ENCODE measurements at regions not wholly inside any gene's neighbourhood (a gene's known extent, or its start where the extent isn't known, plus 50 kb on each side); places are given as distances from the start of the nearest gene placed in this dataset.
"Not testable (repeated sequence)": the region's sequence is repeated elsewhere in the genome, so short reads cannot be mapped to it uniquely, and the experiment has no call there.

GRCh38 chr1:200317236-200317635 lies 92.6 kb downstream of the ZNF281 start:
- no peak for DNase-seq

GRCh38 chr1:200316148-200316803 lies 93.6 kb downstream of the ZNF281 start:
- no peak for DNase-seq

GRCh38 chr1:200314085-200314750 lies 95.6 kb downstream of the ZNF281 start:
- no peak for DNase-seq

- DNase-seq = no peak
Measured at GRCh38 chr1:200311256-200311655, 98.6 kb downstream of the ZNF281 start.

GRCh38 chr1:200310824-200311223 lies 99.0 kb downstream of the ZNF281 start:
- DNase-seq = no peak

GRCh38 chr1:200307755-200308066 lies 102.1 kb downstream of the ZNF281 start:
- DNase-seq = no peak

- no peak for DNase-seq
Measured at GRCh38 chr1:200306944-200307754, 102.7 kb downstream of the ZNF281 start.

- DNase-seq = no peak
Measured at GRCh38 chr1:200305806-200306205, 104.0 kb downstream of the ZNF281 start.

GRCh38 chr1:200304171-200304570 lies 105.7 kb downstream of the ZNF281 start:
- no peak for DNase-seq

GRCh38 chr1:200302921-200303290 lies 106.9 kb downstream of the ZNF281 start:
- DNase-seq = no peak

GRCh38 chr1:200302192-200302920 lies 107.5 kb downstream of the ZNF281 start:
- DNase-seq = peak; percentile 56 to 61

GRCh38 chr1:200301152-200301551 lies 108.7 kb downstream of the ZNF281 start:
- no peak for DNase-seq

- no peak for DNase-seq
Measured at GRCh38 chr1:200299571-200299970, 110.3 kb downstream of the ZNF281 start.

- DNase-seq = no peak
Measured at GRCh38 chr1:200298242-200298641, 111.6 kb downstream of the ZNF281 start.

- no peak for DNase-seq
Measured at GRCh38 chr1:200296091-200296661, 113.7 kb downstream of the ZNF281 start.

GRCh38 chr1:200294241-200294640 lies 115.6 kb downstream of the ZNF281 start:
- no peak for DNase-seq

- DNase-seq = no peak
Measured at GRCh38 chr1:200292699-200293098, 117.1 kb downstream of the ZNF281 start.

- no peak for DNase-seq
Measured at GRCh38 chr1:200291106-200291505, 118.7 kb downstream of the ZNF281 start.

- DNase-seq = no peak
Measured at GRCh38 chr1:200290010-200290685, 119.7 kb downstream of the ZNF281 start.

- no peak for DNase-seq
Measured at GRCh38 chr1:200288226-200288625, 121.6 kb downstream of the ZNF281 start.

GRCh38 chr1:200284236-200284635 lies 125.6 kb downstream of the ZNF281 start:
- DNase-seq = not testable (repeated sequence)

GRCh38 chr1:200282497-200283122 lies 127.2 kb downstream of the ZNF281 start:
- DNase-seq = no peak

Measured in stimulated activated CD4-positive, alpha-beta T cell treated with anti-CD3 and anti-CD28 coated beads, Interleukin-2, amount 100 ng/mL, for 24 hours (primary cell).